Heart left ventricle (tissue), 16 donors: ENCODE measurements at regions not wholly inside any gene's neighbourhood (a gene's known extent, or its start where the extent isn't known, plus 50 kb on each side); places are given as distances from the start of the nearest gene placed in this dataset.

Experiments
- ATAC-seq, 4 donors: fragments of 200-7000 bp; cut with Tn5 transposase; one replicate each; pipeline ENCODE4 v1.9.1; 2020 to 2022; ENCODE audit warnings: moderate library complexity in 4 of 4, mild to moderate bottlenecking in 3 of 4, moderate number of reproducible peaks in 1 of 4
- DNase-seq, 5 donors: peaks; one replicate each; pipeline ENCODE4 v3.0.0-alpha.2; 2020
- H3K27ac ChIP-seq, 12 donors: fragments of 200-600 bp; sonication (generic) in 4 of 12; one replicate each; pipeline versions ENCODE4 v1.5.0 to v1.8.0; 2016 to 2022; ENCODE audit warnings: mild to moderate bottlenecking in 2 of 12
- H3K27me3 ChIP-seq, 9 donors: fragments of 200-600 bp; sonication (generic) in 2 of 9; one replicate each; pipeline versions ENCODE4 v1.5.1 to v1.8.0; 2016 to 2022; ENCODE audit warnings: mild to moderate bottlenecking in 3 of 9
- H3K36me3 ChIP-seq, 9 donors: fragments of 200-600 bp; sonication (generic) in 2 of 9; one replicate each; pipeline versions ENCODE4 v1.5.0 to v1.8.0; 2018 to 2022; ENCODE audit warnings: mild to moderate bottlenecking in 2 of 9
- H3K4me1 ChIP-seq, 12 donors: fragments of 200-600 bp; sonication (generic) in 4 of 12; one replicate each; pipeline versions ENCODE4 v1.5.0 to v1.8.0; 2016 to 2022; ENCODE audit warnings: mild to moderate bottlenecking in 3 of 12
- H3K4me3 ChIP-seq, 12 donors: fragments of 200-600 bp; sonication (generic) in 4 of 12; one replicate each; pipeline versions ENCODE4 v1.5.0 to v1.8.0; 2017 to 2022; ENCODE audit warnings: mild to moderate bottlenecking in 9 of 12, moderate library complexity in 4 of 12
- H3K9me3 ChIP-seq, 12 donors: fragments of 200-600 bp; sonication (generic) in 4 of 12; one replicate each; pipeline versions ENCODE4 v1.5.0 to v1.8.0; 2016 to 2022; ENCODE audit warnings: mild to moderate bottlenecking in 1 of 12
- CTCF ChIP-seq, 12 donors: fragments of 200-600 bp; sonication (generic) in 4 of 12; IDR thresholded peaks; one replicate each; pipeline versions ENCODE4 v1.5.0 to v1.8.0; 2018 to 2022; ENCODE audit warnings: antibody characterized with exemption in 12 of 12, mild to moderate bottlenecking in 5 of 12
- POLR2A ChIP-seq, 2 donors: fragments of 450-650 bp; IDR thresholded peaks; one replicate each; pipeline ENCODE4 v1.6.1; 2017; ENCODE audit warnings: antibody characterized with exemption in 2 of 2, mild to moderate bottlenecking in 2 of 2, moderate library complexity in 2 of 2
- WGBS, 4 donors: extraction: QIAGEN DNeasy Blood & Tissue Kit in 2 of 4; methylation state at CpG; one replicate each; pipeline versions ENCODE4 v1.1.5 to v1.1.7; 2013 to 2018; 5-methylcytosine and 5-hydroxymethylcytosine counted together
- intact Hi-C, 10 donors: fragments of 100-400 bp; cut with DNase I; formaldehyde crosslinking; loops; one replicate each; pipeline versions ENCODE4 v1.11.1 to v1.14.2; 2022
- donor health status: ischemic (EF 13 %, LVEDD 7.1; RV severe dilation, severe dysfunction).
- donor health status: healthy with polysubstance abuse.
- donor health status: DM: no; HTN: yes; CAD: no.
- donor health status: DM: no; HTN: no; CAD: no.
- donor health status: ischemic (EF 25% LVEDD 6.9; RV normal size, moderate dysfunction).
- donor health status: ischemic (EF 25% LVEDD 5.7; RV mildly dilated, moderate dysfunction).
- donor health status: healthy.
- donor health status: DM: yes; HTN: yes; CAD: no.
- donor health status: ischemic (EF 35%, LVEDD 5.7; RV mildly dilated, moderate dysfunction).
- donor health status: nonischemic (EF 11% LVEDD 7.7; RV severe dilation, severe dysfunction).
- donor health status: DM: yes; HTN: yes; CAD: no.
- donor health status: PGD.
- donor health status: ischemic (EF 29% LVEDD 5.4; RV normal size, mild dysfunction).
- donor health status: nonischemic (EF 23%, LVEDD 6.1; RV moderate dilation, normal function).

GRCh38 chr1:34686531-34686930 is 68.3 kb upstream of the GJB5 start:
- TF ChIP-seq CTCF (IDR thresholded peaks at IDR 0.05) (no peak), POLR2A (IDR thresholded peaks at IDR 0.05) (no peak)
- Histone ChIP-seq H3K27me3 (peaks cover 0 to 57% (median 18%) of the 10 kb centered on the region in 9 donors), H3K36me3 (no peaks in the 10 kb centered on the region), H3K4me3 (no peak overlapping the region), H3K9me3 (peaks cover 0 to 3% (median 0%) of the 10 kb centered on the region in 12 donors), H3K4me1 (no peaks in the 10 kb centered on the region), H3K27ac (no peak overlapping the region)
- intact Hi-C loops, result loop anchor here in 1 of 10 donors (10.0 kb wide), 1 partner anchor 572 kb away; no protein-coding TSS in a partner anchor
- ATAC-seq, result no peak
- 58 to 71% (median 67%) methylated on average over 2 of the region's 2 CpGs for WGBS, 4 donors
- no peak for DNase-seq

GRCh38 chr1:34688006-34688741 is 66.7 kb upstream of the GJB5 start:
- ATAC-seq, result no peak
- intact Hi-C loops, result loop anchor here in 1 of 10 donors (10.0 kb wide), 1 partner anchor 573 kb away; no protein-coding TSS in a partner anchor
- H3K9me3 ChIP-seq, result peaks cover 0 to 3% (median 0%) of the 10 kb centered on the region in 12 donors
- no peak for DNase-seq
- H3K36me3 ChIP-seq, result no peaks in the 10 kb centered on the region
- TF ChIP-seq POLR2A (IDR thresholded peaks at IDR 0.05), result no peak
- TF ChIP-seq CTCF (IDR thresholded peaks at IDR 0.05), result no peak
- H3K27me3 ChIP-seq, result peaks cover 0 to 54% (median 18%) of the 10 kb centered on the region in 9 donors
- WGBS, 4 donors, result 63 to 69% (median 66%) methylated on average over 7 of the region's 7 CpGs
- no peak overlapping the region for H3K4me3 ChIP-seq
- H3K27ac ChIP-seq, result no peak overlapping the region
- H3K4me1 ChIP-seq, result no peaks in the 10 kb centered on the region

- TF ChIP-seq POLR2A (IDR thresholded peaks at IDR 0.05) (no peak), CTCF (IDR thresholded peaks at IDR 0.05) (no peak)
- ATAC-seq (no peak), DNase-seq (no peak)
- Histone ChIP-seq H3K36me3 (no peaks in the 10 kb centered on the region), H3K9me3 (peaks cover 0 to 6% (median 0%) of the 10 kb centered on the region in 12 donors), H3K4me3 (no peak overlapping the region), H3K4me1 (no peaks in the 10 kb centered on the region), H3K27me3 (peaks cover 0 to 53% (median 18%) of the 10 kb centered on the region in 9 donors), H3K27ac (no peak overlapping the region)
- WGBS, 4 donors, result 59 to 65% (median 61%) methylated on average over 4 of the region's 4 CpGs
- intact Hi-C loops, result no loop called here
Observed at GRCh38 chr1:34690269-34690668, 64.6 kb upstream of the GJB5 start.

GRCh38 chr1:34693081-34693480 is 61.8 kb upstream of the GJB5 start:
- H3K4me3 ChIP-seq, result no peak overlapping the region
- H3K36me3 ChIP-seq, result no peaks in the 10 kb centered on the region
- intact Hi-C loops, result no loop called here
- no peak for ATAC-seq
- peaks cover 0 to 36% (median 12%) of the 10 kb centered on the region in 9 donors for H3K27me3 ChIP-seq
- TF ChIP-seq POLR2A (IDR thresholded peaks at IDR 0.05), result no peak
- no peak for TF ChIP-seq CTCF (IDR thresholded peaks at IDR 0.05)
- H3K9me3 ChIP-seq, result peaks cover 0 to 6% (median 0%) of the 10 kb centered on the region in 12 donors
- WGBS, 4 donors, result 72 to 94% (median 87%) methylated on average over 2 of the region's 2 CpGs
- no peak for DNase-seq
- H3K4me1 ChIP-seq, result no peaks in the 10 kb centered on the region
- no peak overlapping the region for H3K27ac ChIP-seq
